NCI-H82 treated with DMSO at 0.1 percent for 48 hours (cell line): ENCODE measurements at regions not wholly inside any gene's neighbourhood (a gene's known extent, or its start where the extent isn't known, plus 50 kb on each side); places are given as distances from the start of the nearest gene placed in this dataset.

Source experiments
- DNase-seq: peaks from one replicate; lab custom pipeline; 2025; ENCODE audit not compliant: unreplicated experiment; lab: John Stamatoyannopoulos, UW

DNA sequence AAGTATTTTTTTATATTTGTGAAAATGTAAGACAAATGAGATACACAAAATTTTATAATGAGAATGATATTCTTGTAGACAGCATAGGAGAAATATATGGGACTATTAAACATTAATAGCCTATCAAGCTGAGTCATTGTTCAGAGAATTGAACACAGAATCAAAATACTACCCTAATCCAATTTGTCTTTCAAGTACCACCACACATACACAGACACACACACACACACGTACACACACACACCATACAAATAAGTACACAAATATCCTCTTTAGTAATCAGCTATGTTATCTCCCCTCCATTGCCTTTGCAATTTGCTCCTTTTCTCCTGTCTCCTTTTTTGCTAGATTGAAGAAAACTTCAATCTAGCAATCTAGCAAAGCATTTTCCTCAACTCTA, 499.3 kb downstream of the FOXG1 start:
- DNase-seq = no peak

DNA sequence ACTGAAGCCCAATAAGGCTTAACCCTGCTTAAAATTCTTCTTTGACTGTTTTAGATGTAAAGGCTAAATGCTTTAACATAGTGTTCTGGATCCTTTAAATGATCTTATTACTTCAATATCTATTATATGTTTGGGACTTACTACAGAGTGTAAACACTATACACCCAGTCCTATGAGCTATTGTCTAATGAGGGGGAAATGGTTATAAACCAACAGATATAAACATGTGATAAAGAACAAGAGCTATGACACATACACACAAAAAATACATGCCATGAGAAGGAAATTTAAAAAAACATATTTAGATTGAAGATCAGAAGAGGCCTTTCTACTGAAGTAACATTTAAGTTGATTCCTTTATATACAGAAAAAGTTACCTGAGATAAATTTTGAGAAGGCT, 505.1 kb downstream of the FOXG1 start:
- no peak for DNase-seq

DNA sequence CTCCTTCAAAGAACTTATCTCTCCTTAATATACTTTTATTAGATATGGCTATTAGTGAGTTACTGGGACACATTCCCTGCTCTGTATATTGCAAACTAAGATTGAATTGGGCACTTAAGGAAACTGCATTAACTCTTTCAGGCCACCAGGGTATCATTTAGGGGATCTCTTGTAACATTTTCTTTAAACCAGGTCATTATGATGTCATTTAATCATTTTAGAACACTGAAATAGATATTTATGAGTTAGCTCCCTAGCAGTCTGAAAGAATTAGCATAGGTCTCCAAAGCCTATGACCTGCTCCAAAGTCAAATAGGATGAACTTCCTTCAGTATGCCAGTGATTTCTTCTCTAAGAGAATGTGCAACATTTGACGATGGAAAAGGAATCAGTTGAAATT, 506.9 kb downstream of the FOXG1 start:
- DNase-seq = no peak

DNA sequence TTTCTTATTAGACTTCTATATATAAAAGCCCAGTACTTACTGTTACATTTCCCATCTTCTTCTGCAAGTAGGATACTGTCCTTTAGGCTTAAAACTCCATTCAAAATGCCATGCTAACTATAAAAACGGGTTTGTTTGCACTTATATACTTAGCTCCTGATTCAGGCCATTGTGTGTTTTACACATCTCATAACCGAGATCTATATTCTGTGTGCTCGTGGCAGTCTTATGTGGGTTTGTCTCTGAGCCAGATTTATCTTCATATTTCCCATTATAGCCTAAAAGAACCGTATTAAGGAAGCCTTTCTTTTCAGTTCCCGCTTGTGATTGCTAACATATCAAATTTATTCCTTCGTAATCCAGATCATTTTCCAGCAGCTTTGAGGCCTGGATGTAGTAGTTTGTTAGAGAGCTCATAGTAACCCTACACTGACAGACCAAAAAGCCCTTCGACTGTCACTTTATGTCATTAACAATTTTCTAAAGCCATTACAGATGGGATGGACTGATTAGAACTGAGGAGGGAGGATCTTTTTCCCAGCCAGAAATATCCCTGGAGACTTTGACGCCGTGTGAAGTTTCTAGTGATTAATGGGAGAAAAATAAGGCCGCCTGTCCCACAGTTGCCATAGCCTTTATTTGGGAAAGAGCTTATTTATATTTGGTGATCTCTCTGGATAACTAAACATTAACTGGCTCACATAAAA, 508.5 kb downstream of the FOXG1 start:
- DNase-seq = peak; percentile 89

DNA sequence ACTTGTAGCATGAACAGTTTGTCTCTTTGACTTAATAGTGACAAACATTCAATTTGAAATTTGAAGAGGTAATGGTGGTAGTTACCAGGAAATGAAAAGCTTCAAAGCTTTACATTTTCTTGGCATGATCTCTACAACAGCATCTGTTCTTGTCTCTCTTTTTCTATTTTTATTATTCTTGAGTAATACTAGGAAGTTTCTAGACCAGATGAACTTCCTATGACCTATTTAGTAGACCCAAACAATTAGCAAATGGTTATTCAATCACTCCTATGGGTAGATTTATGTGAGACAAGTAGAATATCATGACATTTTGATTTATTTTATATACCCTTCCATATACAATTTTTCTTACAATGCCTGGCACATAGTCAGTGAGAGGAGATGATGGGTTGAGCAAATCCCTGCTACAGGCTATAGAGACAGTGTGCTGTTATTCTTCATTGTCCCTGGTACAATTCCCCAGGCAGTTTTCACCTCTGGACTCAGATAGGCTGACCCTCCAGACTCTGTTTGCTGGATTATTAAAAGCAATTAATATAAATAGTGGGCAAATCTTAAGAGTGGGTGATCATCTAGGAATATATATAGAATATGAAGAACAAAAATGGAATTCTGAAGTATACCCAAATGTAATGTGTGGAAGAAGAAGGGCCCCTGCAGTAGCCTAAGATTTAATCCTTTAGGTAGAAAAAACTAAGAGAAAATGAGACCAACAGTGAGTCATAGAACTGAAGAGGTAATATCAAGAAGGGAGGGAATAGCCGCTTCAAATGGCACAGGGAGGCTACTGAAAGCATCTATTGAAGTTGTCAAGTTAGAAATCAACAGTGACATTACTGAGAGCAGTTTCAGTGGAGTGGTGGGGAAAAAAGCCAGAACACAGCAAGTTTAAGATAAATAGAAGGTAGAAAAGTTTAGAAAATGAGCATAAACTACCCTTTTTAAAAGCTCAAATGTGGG, 512.0 kb downstream of the FOXG1 start:
- DNase-seq = no peak

DNA sequence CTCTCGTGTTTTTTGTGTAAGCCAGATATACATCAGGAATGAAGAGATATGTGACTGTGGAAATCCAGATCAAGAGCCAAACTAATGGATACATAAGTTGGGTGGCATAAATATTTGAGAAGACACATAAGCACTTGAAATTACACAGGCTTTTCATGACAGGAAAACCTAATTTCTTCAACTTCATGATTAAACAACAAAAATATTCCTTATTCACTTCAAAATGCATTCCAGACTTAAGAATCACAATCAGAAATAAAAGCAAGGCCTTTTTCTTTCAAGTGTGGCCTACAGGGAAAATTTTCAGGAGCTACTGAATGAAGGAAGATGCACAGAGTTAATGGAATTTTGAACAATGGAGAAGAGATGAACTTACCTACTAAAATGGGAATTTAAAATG, 515.6 kb downstream of the FOXG1 start:
- no peak for DNase-seq

DNA sequence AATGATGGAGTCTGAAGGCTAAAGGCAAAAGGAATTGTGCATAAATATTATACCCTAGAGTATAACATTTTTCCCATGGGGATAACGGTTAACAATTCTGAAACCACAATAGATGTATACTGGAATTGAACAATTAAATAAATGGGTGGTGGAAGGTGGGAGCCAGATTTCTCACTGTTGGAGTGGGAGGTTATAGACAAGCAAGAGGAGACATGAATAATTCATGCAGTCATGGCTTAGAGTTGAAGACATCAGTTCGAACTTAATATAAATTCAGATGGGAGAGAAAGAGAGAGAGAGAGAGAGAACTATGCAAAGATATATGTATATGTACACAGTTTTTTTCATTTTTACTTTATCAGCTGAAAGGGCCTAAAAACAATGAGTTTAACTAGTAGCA, 523.9 kb downstream of the FOXG1 start:
- no peak for DNase-seq

DNA sequence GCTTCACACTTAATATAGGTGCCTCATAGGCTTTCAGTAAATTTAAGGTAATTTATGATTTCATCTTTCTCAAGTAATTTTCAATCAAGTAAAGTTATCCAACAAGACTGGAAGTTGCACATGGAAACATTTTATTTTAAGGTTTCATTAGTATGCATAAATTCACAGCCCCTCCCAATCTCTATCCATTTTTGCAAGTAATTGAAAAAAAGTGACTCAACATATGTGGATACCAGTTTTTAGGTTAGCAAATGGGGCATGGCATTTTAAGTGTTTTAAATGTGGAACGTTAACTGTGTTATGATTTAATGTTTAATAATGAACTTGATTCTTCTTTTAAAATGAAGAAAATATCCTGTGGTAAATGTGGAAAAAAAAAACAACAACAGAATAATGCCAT, 532.8 kb downstream of the FOXG1 start:
- no peak for DNase-seq

DNA sequence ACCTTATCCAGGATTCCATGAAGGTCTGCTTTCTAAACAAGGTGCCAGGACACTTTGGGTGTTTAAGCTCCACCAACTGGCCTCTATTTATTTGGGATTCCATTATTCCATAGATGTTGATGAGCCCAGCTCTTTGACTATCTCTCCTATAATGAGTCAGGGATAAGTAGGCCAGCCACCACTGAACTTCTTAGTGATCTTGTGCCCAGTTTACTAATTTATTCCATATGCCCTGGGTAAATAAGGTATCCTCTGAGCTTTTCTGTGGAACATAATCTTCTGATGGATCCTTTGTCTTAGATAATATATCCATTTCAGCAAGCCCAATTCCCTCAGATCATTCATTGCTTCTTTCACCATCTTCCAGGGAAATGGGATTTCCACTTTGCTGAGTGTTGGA, 535.0 kb downstream of the FOXG1 start:
- no peak for DNase-seq

DNA sequence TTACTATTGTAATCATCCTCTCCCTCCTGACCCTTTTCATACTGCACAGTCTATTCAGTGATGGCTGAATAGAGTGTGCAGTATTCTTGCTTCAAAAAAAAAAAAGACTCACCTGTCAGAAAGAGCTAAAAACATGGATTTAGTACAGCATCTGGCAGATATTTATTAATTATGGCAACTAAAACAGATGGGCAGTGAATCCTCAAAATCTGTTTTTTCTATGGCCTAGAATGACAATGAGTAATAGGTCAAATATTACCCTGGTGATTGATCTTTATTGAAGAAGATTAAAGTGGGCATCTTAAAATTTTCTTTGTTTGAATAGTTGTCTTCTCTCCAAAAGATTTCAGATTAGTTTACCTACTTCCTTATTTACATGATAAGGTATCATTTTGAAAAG, 543.6 kb downstream of the FOXG1 start:
- no peak for DNase-seq

DNA sequence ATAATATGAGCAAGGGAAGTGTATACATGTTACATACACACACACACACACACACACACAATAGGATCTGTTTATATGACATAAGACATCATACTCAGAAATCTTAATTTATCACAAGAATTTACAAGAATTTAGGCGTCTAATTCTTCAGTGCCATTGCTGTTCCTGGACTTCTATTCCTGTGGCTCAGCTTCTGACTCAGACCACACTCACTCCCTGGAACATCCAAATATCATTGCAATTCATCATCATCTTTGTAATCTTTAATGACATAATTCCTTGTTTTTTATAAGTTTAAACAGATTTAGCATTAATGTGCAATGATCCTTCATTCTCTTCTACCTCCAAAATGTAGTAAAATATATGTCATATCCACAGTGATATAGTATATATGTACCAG, 544.2 kb downstream of the FOXG1 start:
- DNase-seq = no peak

DNA sequence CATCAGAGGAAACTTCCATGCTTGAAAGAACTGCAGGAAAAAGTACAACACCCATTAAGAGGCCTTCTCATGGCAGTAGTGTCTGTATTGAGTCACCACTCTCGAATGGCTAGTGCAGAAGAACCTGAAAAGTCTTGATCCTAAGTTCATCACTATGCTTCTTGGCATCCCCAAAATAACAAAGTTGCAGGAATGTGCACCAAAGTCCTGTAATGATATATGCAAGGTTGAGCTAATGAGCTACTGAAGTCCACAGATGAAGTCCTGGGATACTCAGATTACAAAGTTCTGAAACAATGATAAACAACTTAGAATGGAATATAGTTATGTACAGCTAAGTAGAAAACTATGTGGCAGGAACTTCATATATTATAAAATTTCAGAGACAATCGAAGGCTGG, 545.4 kb downstream of the FOXG1 start:
- DNase-seq = no peak

DNA sequence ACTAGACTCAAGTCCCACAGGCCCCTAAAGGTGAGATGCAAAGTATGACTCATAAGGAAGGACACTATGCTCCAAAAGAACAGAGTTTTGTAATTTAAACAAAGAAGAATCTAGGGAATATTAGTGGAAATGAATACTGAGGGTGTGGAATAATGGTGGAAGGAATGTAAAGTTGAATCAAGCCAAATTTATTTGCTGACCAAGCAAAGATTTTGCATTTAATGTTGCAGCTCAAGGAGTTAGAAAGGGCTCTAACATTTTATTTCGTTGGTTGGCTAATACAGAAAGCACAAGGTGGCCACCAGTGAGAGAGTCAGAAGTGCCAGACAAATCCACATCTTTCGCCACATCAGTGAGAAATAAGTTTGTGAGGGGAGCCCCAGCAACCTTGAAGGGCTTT, 550.3 kb downstream of the FOXG1 start:
- no peak for DNase-seq

DNA sequence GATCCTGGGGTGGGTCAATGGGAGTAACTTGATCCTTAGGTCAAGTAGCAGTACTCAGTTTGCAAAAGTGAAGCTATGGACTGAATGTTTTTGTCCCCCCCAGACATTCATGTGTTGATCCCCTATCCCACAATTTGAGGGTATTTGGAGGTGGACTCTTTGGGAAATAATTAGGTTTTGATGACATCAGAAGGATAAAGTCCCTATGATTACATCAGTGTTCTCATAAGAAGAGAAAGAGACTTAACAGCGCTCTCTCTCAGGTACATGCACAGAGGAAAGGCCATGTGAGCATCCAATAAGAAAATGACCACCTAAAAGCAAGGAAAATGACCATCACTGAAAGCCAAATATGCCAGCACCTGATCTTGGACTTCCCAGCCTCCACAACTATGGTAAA, 550.8 kb downstream of the FOXG1 start:
- no peak for DNase-seq

DNA sequence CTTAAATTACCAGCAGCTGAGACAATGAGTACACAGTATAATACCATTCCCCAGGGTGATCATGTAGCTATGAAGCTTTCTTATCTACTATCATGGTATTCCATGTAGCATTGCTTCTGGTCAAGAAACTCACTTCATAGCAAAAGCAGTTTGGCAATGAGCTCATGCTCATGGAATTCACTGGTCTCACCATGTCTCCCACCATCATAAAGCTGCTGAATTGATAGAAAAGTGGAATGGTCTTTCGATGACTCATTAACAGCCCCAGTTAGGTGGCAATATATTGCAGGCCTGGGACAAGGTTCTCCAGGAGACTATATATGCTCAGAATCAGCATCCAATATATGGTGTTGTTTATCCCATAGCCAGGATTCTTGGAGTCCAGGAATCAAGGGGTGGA, 553.7 kb downstream of the FOXG1 start:
- no peak for DNase-seq

DNA sequence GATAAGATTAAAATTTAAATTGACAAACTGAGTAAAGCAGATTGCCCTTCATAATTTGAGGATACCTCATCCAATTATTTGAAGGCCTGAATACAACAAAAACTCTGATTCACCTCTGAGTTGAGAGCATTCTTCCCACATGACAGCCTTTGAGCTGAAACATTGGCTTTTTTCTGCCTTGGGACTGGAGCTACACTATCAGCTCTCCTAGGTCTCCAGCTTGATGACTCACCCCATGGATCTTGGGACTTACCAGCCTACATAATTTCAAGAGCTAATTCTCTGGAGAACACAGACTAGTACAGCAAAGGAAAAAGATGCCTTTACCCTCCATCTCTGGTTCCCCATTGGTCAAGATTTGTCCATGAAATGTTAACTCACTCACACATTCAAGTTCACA, 555.1 kb downstream of the FOXG1 start:
- no peak for DNase-seq

DNA sequence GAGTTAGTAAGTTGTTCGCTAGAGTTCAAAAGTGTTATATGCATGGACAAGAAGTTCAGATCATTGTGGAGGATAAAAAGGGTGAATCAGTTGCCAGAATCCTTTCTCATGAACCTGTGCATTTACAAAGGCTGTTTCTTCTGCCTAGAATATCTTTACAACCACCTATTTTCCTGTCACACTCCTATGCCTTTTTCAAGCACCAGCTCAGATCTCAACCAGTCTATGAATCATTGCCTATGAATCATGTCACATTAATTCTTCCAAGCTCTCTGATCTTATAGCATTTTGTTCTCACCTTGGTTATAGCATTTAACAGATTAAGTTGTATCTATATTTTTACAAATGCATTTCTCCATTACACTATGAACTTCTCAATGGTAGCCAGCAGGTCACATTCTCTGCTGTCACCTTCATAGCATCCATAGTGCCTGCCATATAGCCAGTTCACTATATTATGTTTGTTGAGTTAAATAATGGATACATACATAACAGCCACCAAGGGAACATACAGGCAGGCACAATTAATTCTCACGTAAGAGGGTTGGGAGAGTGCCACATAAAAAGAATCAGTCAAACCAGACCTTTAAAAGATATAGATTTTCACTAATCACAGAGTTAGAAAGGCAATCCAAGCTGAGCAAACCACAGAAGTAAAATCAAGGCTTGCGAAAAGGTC, 573.0 kb downstream of the FOXG1 start:
- no peak for DNase-seq

DNA sequence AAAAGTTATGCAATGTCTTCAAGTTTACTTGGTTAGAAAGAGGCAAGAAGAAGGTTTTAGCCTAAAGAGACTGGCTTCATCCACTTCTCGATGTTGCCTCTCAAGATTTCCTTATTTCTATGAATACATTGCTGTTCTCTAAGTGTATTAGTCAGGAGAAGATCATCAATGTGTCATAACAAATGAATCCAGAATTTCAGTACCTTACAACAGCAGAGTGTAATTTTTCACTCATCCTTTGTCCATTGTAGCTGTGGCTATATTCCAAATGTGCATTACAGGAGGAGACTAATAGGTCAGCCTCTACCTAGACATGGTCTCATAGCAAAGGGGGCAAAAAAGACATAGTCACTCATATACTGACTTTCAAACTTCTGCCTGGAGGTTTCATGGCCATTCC, 579.1 kb downstream of the PRKD1 start:
- DNase-seq = no peak

DNA sequence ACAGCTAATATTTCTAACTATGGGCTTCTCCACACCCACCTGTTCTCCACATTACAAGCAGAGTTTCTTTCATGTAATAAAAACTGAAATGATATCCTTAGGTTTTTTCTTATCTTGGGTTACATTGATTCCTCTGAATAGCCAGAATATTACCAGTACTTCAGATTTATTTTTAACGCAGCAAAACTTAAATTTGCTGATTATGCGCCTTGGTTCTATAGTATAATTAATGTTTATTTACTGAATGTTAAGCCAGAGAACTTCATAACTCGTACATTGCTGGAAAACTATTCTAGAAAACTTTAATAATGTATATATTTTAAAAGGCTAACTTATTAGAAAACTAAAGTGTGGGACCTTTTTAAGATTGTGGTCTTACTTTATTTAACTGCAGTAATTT, 577.2 kb downstream of the PRKD1 start:
- DNase-seq = no peak

DNA sequence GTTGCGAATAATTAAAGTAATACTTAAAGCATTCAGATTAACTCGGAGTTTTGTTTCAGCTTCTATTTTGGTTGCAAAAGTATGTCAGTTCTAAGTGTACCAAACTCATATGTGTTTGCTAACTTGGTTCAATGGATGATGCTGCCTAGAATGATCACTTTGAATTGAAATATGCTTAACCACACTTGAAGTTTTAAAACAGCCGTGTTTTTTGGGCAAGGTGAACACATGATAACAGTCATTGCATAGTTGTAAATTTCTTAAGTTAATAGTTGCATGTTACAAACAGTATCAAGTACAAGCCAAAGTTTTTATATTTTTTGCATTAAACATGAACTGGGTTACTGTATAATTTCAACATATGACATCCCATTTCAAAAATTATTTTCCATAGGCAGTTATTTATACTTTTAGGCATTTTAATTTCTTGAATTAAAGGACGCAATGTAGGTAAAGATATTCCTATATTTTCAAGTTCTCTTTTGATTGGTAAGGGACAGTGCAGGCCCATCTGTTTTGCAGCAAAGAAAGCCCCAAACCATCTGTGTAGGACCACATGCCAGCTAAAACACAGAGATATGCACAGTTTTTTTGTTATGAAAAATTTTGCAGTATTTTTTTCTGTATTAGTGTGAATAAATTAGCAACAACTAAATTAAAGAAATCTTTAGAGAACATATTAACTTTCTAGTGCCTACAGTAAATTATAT, 575.5 kb downstream of the PRKD1 start:
- DNase-seq = no peak

DNA sequence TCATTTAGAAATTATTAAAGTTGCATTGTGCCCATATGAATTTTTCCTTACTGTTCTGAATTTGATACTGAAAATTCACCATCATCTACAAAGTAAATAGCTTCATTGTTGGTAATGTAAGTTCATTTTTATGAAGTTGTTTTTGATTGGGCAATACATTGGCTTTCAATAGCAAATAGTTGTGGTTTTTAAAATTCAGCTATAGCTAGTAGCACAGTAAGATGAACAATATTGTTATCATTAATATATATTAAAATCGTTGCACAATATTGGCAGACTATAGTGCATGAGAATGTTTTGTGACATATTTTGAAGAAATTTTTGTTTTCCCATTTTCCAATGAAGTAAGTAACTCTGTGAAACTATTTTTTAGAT, 575.0 kb downstream of the PRKD1 start:
- no peak for DNase-seq
